Suprapubic skin (tissue), 3 donors: ENCODE measurements at regions not wholly inside any gene's neighbourhood (a gene's known extent, or its start where the extent isn't known, plus 50 kb on each side); places are given as distances from the start of the nearest gene placed in this dataset.

Experiments used
- EP300 ChIP-seq: sonication (generic); formaldehyde crosslinking; IDR thresholded peaks from one replicate; pipeline ENCODE4 v1.6.1; 2017; ENCODE audit warnings: antibody characterized with exemption
- TF ChIP-seq, protein P1 (sequence below), 2 donors: fragments of 200-600 bp in 1 of 2; fragments of 450-650 bp in 1 of 2; sonication (generic) in 1 of 2; IDR thresholded peaks; one replicate each; pipeline ENCODE4 v1.5.1; 2016 to 2019; ENCODE audit warnings: antibody characterized with exemption in 2 of 2, mild to moderate bottlenecking in 1 of 2, moderate library complexity in 1 of 2

GRCh38 chrX:96176921-96177320, 507.7 kb upstream of the DIAPH2 start:
- TF ChIP-seq EP300: no peak
- TF ChIP-seq, protein P1, sequence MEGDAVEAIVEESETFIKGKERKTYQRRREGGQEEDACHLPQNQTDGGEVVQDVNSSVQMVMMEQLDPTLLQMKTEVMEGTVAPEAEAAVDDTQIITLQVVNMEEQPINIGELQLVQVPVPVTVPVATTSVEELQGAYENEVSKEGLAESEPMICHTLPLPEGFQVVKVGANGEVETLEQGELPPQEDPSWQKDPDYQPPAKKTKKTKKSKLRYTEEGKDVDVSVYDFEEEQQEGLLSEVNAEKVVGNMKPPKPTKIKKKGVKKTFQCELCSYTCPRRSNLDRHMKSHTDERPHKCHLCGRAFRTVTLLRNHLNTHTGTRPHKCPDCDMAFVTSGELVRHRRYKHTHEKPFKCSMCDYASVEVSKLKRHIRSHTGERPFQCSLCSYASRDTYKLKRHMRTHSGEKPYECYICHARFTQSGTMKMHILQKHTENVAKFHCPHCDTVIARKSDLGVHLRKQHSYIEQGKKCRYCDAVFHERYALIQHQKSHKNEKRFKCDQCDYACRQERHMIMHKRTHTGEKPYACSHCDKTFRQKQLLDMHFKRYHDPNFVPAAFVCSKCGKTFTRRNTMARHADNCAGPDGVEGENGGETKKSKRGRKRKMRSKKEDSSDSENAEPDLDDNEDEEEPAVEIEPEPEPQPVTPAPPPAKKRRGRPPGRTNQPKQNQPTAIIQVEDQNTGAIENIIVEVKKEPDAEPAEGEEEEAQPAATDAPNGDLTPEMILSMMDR (IDR thresholded peaks at IDR 0.05): no peak
